Liver (tissue), 3 donors: ENCODE measurements at regions not wholly inside any gene's neighbourhood (a gene's known extent, or its start where the extent isn't known, plus 50 kb on each side); places are given as distances from the start of the nearest gene placed in this dataset.

Source experiments
- ATF3 ChIP-seq: IDR thresholded peaks from 2 replicates; pipeline ENCODE4 v1.6.1; 2016; ENCODE audit warnings: antibody characterized with exemption
- CTCF ChIP-seq: fragments of 150-350 bp; IDR thresholded peaks from 2 replicates; pipeline ENCODE4 v1.5.1; 2017; ENCODE audit warnings: improper control_type of control experiment, low read depth, low read length; ENCODE audit not compliant: missing input control
- EGR1 ChIP-seq, 2 donors: IDR thresholded peaks; 2 replicates each; pipeline ENCODE4 v1.6.1; 2016 to 2018; ENCODE audit warnings: antibody characterized with exemption in 2 of 2, low read depth in 2 of 2
- GABPA ChIP-seq, 2 donors: IDR thresholded peaks in 1 of 2; conservative IDR thresholded peaks in 1 of 2; 2 replicates each; pipeline ENCODE4 v1.6.1; 2016; ENCODE audit warnings: antibody characterized with exemption in 2 of 2, mild to moderate bottlenecking in 1 of 2, moderate library complexity in 1 of 2
- HNF4G ChIP-seq: IDR thresholded peaks from 2 replicates; pipeline ENCODE4 v1.6.1; 2016; ENCODE audit warnings: antibody characterized with exemption
- JUND ChIP-seq, 2 donors: IDR thresholded peaks; 2 replicates each; pipeline ENCODE4 v1.6.1; 2016; ENCODE audit warnings: antibody characterized with exemption in 2 of 2
- NR2F2 ChIP-seq: IDR thresholded peaks from 2 replicates; pipeline ENCODE4 v1.6.1; 2016; ENCODE audit warnings: antibody characterized with exemption
- RAD21 ChIP-seq, 2 donors: IDR thresholded peaks; 2 replicates each; pipeline ENCODE4 v1.6.1; 2016; ENCODE audit warnings: antibody characterized with exemption in 2 of 2, mild to moderate bottlenecking in 2 of 2
- REST ChIP-seq: IDR thresholded peaks from 2 replicates; pipeline ENCODE4 v1.6.1; 2016; ENCODE audit warnings: antibody characterized with exemption, mild to moderate bottlenecking
- SP1 ChIP-seq: IDR thresholded peaks from 2 replicates; pipeline ENCODE4 v1.6.1; 2018; ENCODE audit warnings: antibody characterized with exemption, mild to moderate bottlenecking
- TAF1 ChIP-seq: conservative IDR thresholded peaks from 2 replicates; pipeline ENCODE4 v1.6.1; 2016; ENCODE audit warnings: antibody characterized with exemption, mild to moderate bottlenecking
- YY1 ChIP-seq: IDR thresholded peaks from 2 replicates; pipeline ENCODE4 v1.6.1; 2016; ENCODE audit warnings: antibody characterized with exemption, mild to moderate bottlenecking
- ZBTB33 ChIP-seq: IDR thresholded peaks from 2 replicates; pipeline ENCODE4 v1.6.1; 2016; ENCODE audit warnings: antibody characterized with exemption
- donor health status: healthy.
- donor health status: healthy.

GRCh38 chr4:81314196-81314896 is 99.3 kb upstream of the PRKG2 start:
- no peak for TF ChIP-seq EGR1 (IDR thresholded peaks at IDR 0.05; ENCODE audit: low read depth in 2 of 2)
- TF ChIP-seq HNF4G, result no peak
- TF ChIP-seq ATF3, result no peak
- no peak for TF ChIP-seq ZBTB33
- TF ChIP-seq CTCF, result no peak
- no peak for TF ChIP-seq JUND (IDR thresholded peaks at IDR 0.05)
- no peak for TF ChIP-seq YY1
- no peak for TF ChIP-seq TAF1
- TF ChIP-seq RAD21 (IDR thresholded peaks at IDR 0.05), result no peak
- no peak for TF ChIP-seq SP1
- TF ChIP-seq NR2F2, result no peak
- TF ChIP-seq REST, result no peak
- no peak for TF ChIP-seq GABPA (IDR thresholded peaks at IDR 0.05 in 1 of 2, conservative IDR thresholded peaks at IDR 0.05 in 1 of 2)
